ENCODE measurements at regions not wholly inside any gene's neighbourhood (a gene's known extent, or its start where the extent isn't known, plus 50 kb on each side); places are given as distances from the start of the nearest gene placed in this dataset.

DNA sequence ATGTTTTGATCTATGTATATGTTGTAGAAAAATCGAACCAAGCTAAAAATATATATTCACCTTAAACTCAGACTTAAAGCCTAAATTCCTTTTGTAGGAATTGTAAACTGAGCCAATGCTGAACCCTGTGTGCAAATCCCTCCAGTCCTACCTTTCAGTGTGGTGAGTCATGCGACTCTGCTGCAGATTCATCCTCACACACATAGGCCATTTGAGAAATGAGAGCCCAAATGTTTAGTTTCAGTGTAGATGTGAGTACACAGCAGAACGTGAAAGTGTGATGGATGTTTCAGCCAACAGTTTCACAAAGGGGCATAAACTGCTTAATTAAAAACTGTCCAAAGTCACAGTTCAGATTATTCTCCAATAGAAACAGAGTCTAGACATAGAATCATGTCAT lies 193.2 kb downstream of the CDH19 start (continued):
- TF ChIP-seq CHD7 (IDR thresholded peaks at IDR 0.05; ENCODE audit: insufficient replicate concordance, low read length) (no peak), SIX5 (IDR thresholded peaks at IDR 0.05; ENCODE audit: low read depth, low read length) (no peak), POU5F1 (IDR thresholded peaks at IDR 0.05; ENCODE audit: low read depth, low read length) (no peak), RXRA (IDR thresholded peaks at IDR 0.05; ENCODE audit: insufficient read depth, low read depth, low read length) (no peak), RAD21 (IDR thresholded peaks at IDR 0.05 in 1 of 2, conservative IDR thresholded peaks at IDR 0.05 in 1 of 2; ENCODE audit: low read depth in 2 of 2, low read length in 2 of 2) (no peak), SIRT6 (IDR thresholded peaks at IDR 0.05; ENCODE audit: low read length) (no peak), SP1 (IDR thresholded peaks at IDR 0.05; ENCODE audit: low read depth, low read length) (no peak), TAF7 (optimal IDR thresholded peaks at IDR 0.05; ENCODE audit: borderline replicate concordance, low read depth, low read length) (no peak), ZNF274 (IDR thresholded peaks at IDR 0.05; ENCODE audit: borderline replicate concordance, extremely low read depth, low read length) (no peak), CBX5 (IDR thresholded peaks at IDR 0.05; ENCODE audit: low read depth, low read length) (no peak)
